CD1c-positive myeloid dendritic cell (primary cell): ENCODE measurements at regions not wholly inside any gene's neighbourhood (a gene's known extent, or its start where the extent isn't known, plus 50 kb on each side); places are given as distances from the start of the nearest gene placed in this dataset.
"Not testable (repeated sequence)": the region's sequence is repeated elsewhere in the genome, so short reads cannot be mapped to it uniquely, and the experiment has no call there.

ENCODE experiments used
- DNase-seq: peaks from one replicate; pipeline ENCODE4 v3.0.0-alpha.2; 2016; ENCODE audit errors: extremely low spot score

- peak; percentile 16 for DNase-seq
Observed at GRCh38 chr4:147160908-147161513, 215.3 kb upstream of the TTC29 start.

- DNase-seq: no peak
Observed at GRCh38 chr4:147163311-147163710, 217.6 kb upstream of the TTC29 start.

GRCh38 chr4:147168200-147168599, 222.5 kb upstream of the TTC29 start:
- DNase-seq: not testable (repeated sequence)

- DNase-seq: no peak
Observed at GRCh38 chr4:147173322-147173721, 227.7 kb upstream of the TTC29 start.

- no peak for DNase-seq
Observed at GRCh38 chr4:147173797-147174432, 228.3 kb upstream of the TTC29 start.

GRCh38 chr4:147174591-147174990, 228.9 kb upstream of the TTC29 start:
- DNase-seq: no peak

GRCh38 chr4:147175460-147176025, 229.9 kb upstream of the TTC29 start:
- DNase-seq: no peak

GRCh38 chr4:147182041-147182440, 236.4 kb upstream of the TTC29 start:
- no peak for DNase-seq

- no peak for DNase-seq
Observed at GRCh38 chr4:147192679-147193078, 247.0 kb upstream of the TTC29 start.

GRCh38 chr4:147194114-147194513, 248.4 kb upstream of the TTC29 start:
- no peak for DNase-seq

- DNase-seq: no peak
Observed at GRCh38 chr4:147194604-147195003, 248.9 kb upstream of the TTC29 start.

- no peak for DNase-seq
Observed at GRCh38 chr4:147195386-147195785, 249.7 kb upstream of the TTC29 start.

GRCh38 chr4:147198411-147199051, 252.9 kb upstream of the TTC29 start:
- no peak for DNase-seq

GRCh38 chr4:147201016-147201415, 255.4 kb upstream of the TTC29 start:
- DNase-seq: no peak

GRCh38 chr4:147206807-147207206, 261.1 kb upstream of the TTC29 start:
- DNase-seq: no peak

- no peak for DNase-seq
Observed at GRCh38 chr4:147207911-147208310, 262.2 kb upstream of the TTC29 start.

- DNase-seq: no peak
Observed at GRCh38 chr4:147217655-147218054, 263.2 kb upstream of the EDNRA start.

GRCh38 chr4:147219145-147219544, 261.8 kb upstream of the EDNRA start:
- no peak for DNase-seq

GRCh38 chr4:147220833-147221232, 260.1 kb upstream of the EDNRA start:
- DNase-seq: no peak

- DNase-seq: no peak
Observed at GRCh38 chr4:147222906-147223305, 258.0 kb upstream of the EDNRA start.

GRCh38 chr4:147223576-147223975, 257.3 kb upstream of the EDNRA start:
- DNase-seq: no peak

GRCh38 chr4:147236806-147237205, 244.1 kb upstream of the EDNRA start:
- no peak for DNase-seq

GRCh38 chr4:147244786-147245185, 236.1 kb upstream of the EDNRA start:
- DNase-seq: no peak
